K562 (cell line): ENCODE measurements at regions not wholly inside any gene's neighbourhood (a gene's known extent, or its start where the extent isn't known, plus 50 kb on each side); places are given as distances from the start of the nearest gene placed in this dataset.

Experiments used
- ATAC-seq: fragments of 200-7000 bp; cut with Tn5 transposase; 3 replicates; pipeline ENCODE4 v1.9.1; 2020; ENCODE audit warnings: moderate library complexity
- BruUV-seq: library from RNA; stranded (reverse); fragments of 400-500 nt; replicated peaks from 2 replicates; lab custom pipeline; 2021; lab: Mats Ljungman, UMichigan
- CTCF ChIA-PET: fragments of 300-600 bp; formaldehyde crosslinking; extraction: SDS; loops from one replicate; lab custom pipeline; 2021; ENCODE audit warnings: low intra/inter-chr PET ratio; lab: Yijun Ruan, JAX
- POLR2A ChIA-PET: fragments of 300-600, 350-650 bp; sonication (Branson Sonifier 250); formaldehyde crosslinking; extraction: SDS; loops from one replicate; lab custom pipeline; 2021; ENCODE audit warnings: antibody characterized with exemption, inconsistent platforms; lab: Yijun Ruan, JAX
- DNase-seq, 4 experiments: peaks; one replicate each; pipeline versions ENCODE4 v3.0.0 to v3.0.0-alpha.2; 2011 to 2018; ENCODE audit warnings: low spot score in 3 of 4, mixed read lengths in 3 of 4; ENCODE audit errors: extremely low read depth in 1 of 4
- FAIRE-seq: peaks from 2 replicates; lab custom pipeline; 2011; peaks lifted over from hg19 to GRCh38; lab: Jason Lieb, UNC
- H2AFZ ChIP-seq: 2 replicates; pipeline ENCODE4 v1.6.0; 2011; ENCODE audit warnings: low read depth, low read length, control low read depth, inconsistent platforms
- H3K27ac ChIP-seq: fragments of 200-600 bp; 3 replicates; pipeline ENCODE4 v1.8.0; 2011; ENCODE audit warnings: low read depth, mild to moderate bottlenecking, control low read depth, inconsistent platforms, low read length, moderate library complexity, mixed read lengths; ENCODE audit errors: extremely low read depth
- H3K27me3 ChIP-seq, 2 experiments: fragments of 300-600 bp in 1 of 2; 2 replicates in 1 of 2; 3 replicates in 1 of 2; pipeline versions ENCODE4 v1.6.0 to v1.8.0; 2011; ENCODE audit warnings: inconsistent platforms in 2 of 2, low read length in 2 of 2, mild to moderate bottlenecking in 1 of 2, mixed read lengths in 1 of 2, moderate library complexity in 1 of 2; ENCODE audit not compliant: control insufficient read depth in 2 of 2, insufficient read depth in 2 of 2
- H3K36me3 ChIP-seq: fragments of 300-600 bp; 3 replicates; pipeline ENCODE4 v1.8.0; 2011; ENCODE audit warnings: mild to moderate bottlenecking, low read length, inconsistent platforms; ENCODE audit not compliant: control insufficient read depth, insufficient read depth
- H3K4me1 ChIP-seq, 2 experiments: fragments of 200-600 bp in 1 of 2; replicated peaks in 1 of 2; 2 replicates in 1 of 2; 3 replicates in 1 of 2; pipeline versions ENCODE4 v1.5.1 to v1.8.0; 2011; ENCODE audit warnings: inconsistent platforms in 2 of 2, low read length in 2 of 2, mild to moderate bottlenecking in 1 of 2, mixed read lengths in 1 of 2, moderate library complexity in 1 of 2; ENCODE audit not compliant: control insufficient read depth in 2 of 2, insufficient read depth in 2 of 2
- H3K4me2 ChIP-seq: 2 replicates; pipeline ENCODE4 v1.6.1; 2011; ENCODE audit warnings: low read length, control low read depth, inconsistent platforms, mixed read lengths; ENCODE audit not compliant: insufficient read depth
- H3K4me3 ChIP-seq: fragments of 200-600 bp; sonication (generic), shearing (Covaris generic); 2 replicates; pipeline ENCODE4 v1.5.1; 2016; ENCODE audit warnings: control low read depth, inconsistent platforms
- H3K79me2 ChIP-seq: fragments of 200-600 bp; 3 replicates; pipeline ENCODE4 v1.8.0; 2011; ENCODE audit warnings: low read length, inconsistent platforms; ENCODE audit not compliant: control insufficient read depth, insufficient read depth
- H3K9ac ChIP-seq, 2 experiments: 2 replicates each; pipeline versions ENCODE4 v1.6.0 to v1.6.1; 2011; ENCODE audit warnings: low read depth in 2 of 2, low read length in 2 of 2, control low read depth in 1 of 2, inconsistent platforms in 1 of 2, mild to moderate bottlenecking in 1 of 2, mixed read lengths in 1 of 2; ENCODE audit not compliant: insufficient read depth in 1 of 2
- H3K9me1 ChIP-seq: one replicate; pipeline ENCODE4 v1.6.0; 2011; ENCODE audit warnings: inconsistent platforms, mild to moderate bottlenecking, low read length, moderate library complexity; ENCODE audit not compliant: control insufficient read depth, insufficient read depth
- H3K9me3 ChIP-seq: replicated peaks from 2 replicates; pipeline ENCODE4 v1.5.1; 2011; ENCODE audit warnings: low read depth, low read length, inconsistent platforms; ENCODE audit not compliant: control insufficient read depth, insufficient read depth
- H4K20me1 ChIP-seq: replicated peaks from 2 replicates; pipeline ENCODE4 v1.6.1; 2011; ENCODE audit warnings: low read length, inconsistent platforms, mixed read lengths; ENCODE audit not compliant: control insufficient read depth, insufficient read depth
- ADNP ChIP-seq: fragments of 200-800 bp; sonication (Bioruptor generic); IDR thresholded peaks from 2 replicates; pipeline ENCODE4 v1.6.1; 2016; ENCODE audit warnings: missing genetic modification characterization, missing compliant biosample characterization
- DLX4 ChIP-seq: fragments of 250-450 bp; sonication (Bioruptor Pico); IDR thresholded peaks from 2 replicates; pipeline ENCODE4 v1.6.1; 2021; ENCODE audit warnings: mild to moderate bottlenecking
- GTF2F1 ChIP-seq: IDR thresholded peaks from 2 replicates; pipeline ENCODE4 v1.6.1; 2011; ENCODE audit warnings: low read depth, low read length, improper control_type of control experiment
- HOMEZ ChIP-seq: fragments of 250-450 bp; sonication (Bioruptor Pico); IDR thresholded peaks from 2 replicates; pipeline ENCODE4 v1.4.0; 2020; ENCODE audit warnings: mild to moderate bottlenecking, moderate library complexity
- PBX2 ChIP-seq, 2 experiments: IDR thresholded peaks in 1 of 2; conservative IDR thresholded peaks in 1 of 2; 2 replicates each; pipeline ENCODE4 v1.6.1; 2016; ENCODE audit warnings: low read depth in 2 of 2, mild to moderate bottlenecking in 1 of 2, missing compliant biosample characterization in 1 of 2, missing genetic modification characterization in 1 of 2, moderate library complexity in 1 of 2
- PHTF2 ChIP-seq: fragments of 250-450 bp; sonication (Bioruptor Pico); IDR thresholded peaks from 2 replicates; pipeline ENCODE4 v1.5.0; 2021; ENCODE audit warnings: mild to moderate bottlenecking
- TFAP4 ChIP-seq: sonication (generic); formaldehyde crosslinking; IDR thresholded peaks from 2 replicates; pipeline ENCODE4 v1.8.0; 2022; ENCODE audit warnings: missing genetic modification reagents, mild to moderate bottlenecking, moderate library complexity, borderline replicate concordance
- ZNF274 ChIP-seq: IDR thresholded peaks from 2 replicates; pipeline ENCODE4 v1.6.1; 2011; ENCODE audit warnings: low read depth, mild to moderate bottlenecking, low read length, moderate library complexity, borderline replicate concordance
- WGBS: fragments of 100-300 bp; shearing (Covaris generic); methylation state at CpG from one replicate; pipeline ENCODE4 v1.1.6; 2016; ENCODE audit warnings: low coverage, mixed read lengths; ENCODE audit not compliant: insufficient coverage; ENCODE audit errors: missing lambda C conversion rate; 5-methylcytosine and 5-hydroxymethylcytosine counted together
- in situ Hi-C: fragments of 300-500 bp; cut with MboI; formaldehyde crosslinking; loops from 4 replicates; pipeline ENCODE4 v1.15.0; 2018; ENCODE audit warnings: inconsistent platforms, mixed read lengths
- intact Hi-C: fragments of 100-400 bp; cut with micrococcal nuclease; formaldehyde crosslinking; loops from 2 replicates; pipeline ENCODE4 v1.14.2; 2022

GRCh38 chr10:9024210-9024609 is 969.7 kb downstream of the GATA3 start:
- ChIA-PET POLR2A (no interaction called here), CTCF (no interaction called here)
- WGBS: 0% methylated on average over 2 of the region's 2 CpGs
- Histone ChIP-seq H4K20me1 (no peaks in the 10 kb centered on the region), H3K9me1 (no peaks in the 10 kb centered on the region), H3K27ac (no peak overlapping the region), H3K9ac (no peak overlapping the region), H3K79me2 (no peaks in the 10 kb centered on the region), H3K4me2 (no peak overlapping the region), H3K4me1 (no peaks in the 10 kb centered on the region), H3K9me3 (no peaks in the 10 kb centered on the region; the same call in 1 of the 2 replicates), H2AFZ (no peak overlapping the region), H3K4me3 (no peak overlapping the region), H3K36me3 (no peaks in the 10 kb centered on the region), H3K27me3 (no peaks in the 10 kb centered on the region)
- in situ Hi-C loops: no loop called here
- TF ChIP-seq PBX2 (CRISPR knock-in tag; IDR thresholded peaks at IDR 0.05; ENCODE audit: low read depth) (no peak), PBX2 (tag; conservative IDR thresholded peaks at IDR 0.05; ENCODE audit: low read depth) (no peak), PHTF2 (no peak), ZNF274 (no peak), DLX4 (CRISPR knock-in tag) (no peak), TFAP4 (CRISPR knock-in tag) (no peak), GTF2F1 (no peak), HOMEZ (CRISPR knock-in tag) (no peak), ADNP (tag) (no peak)
- FAIRE-seq (no peak), ATAC-seq (no peak), DNase-seq (no peak)
- BruUV-seq: no TSS peak
- intact Hi-C loops: no loop called here
